ENCODE measurements at regions not wholly inside any gene's neighbourhood (a gene's known extent, or its start where the extent isn't known, plus 50 kb on each side); places are given as distances from the start of the nearest gene placed in this dataset.

GRCh38 chr6:87822011-87822410 lies 120.0 kb upstream of the AKIRIN2 start (continued):
- peak; percentile 38; the same call in 1 of the 2 replicates for TF ChIP-seq AHDC1 (CRISPR knock-in tag; IDR thresholded peaks at IDR 0.05; ENCODE audit: borderline replicate concordance)
- peak; percentile 92 for TF ChIP-seq HDAC2 (CRISPR knock-in tag; IDR thresholded peaks at IDR 0.05)
- peak; percentile 93 for TF ChIP-seq ISL2 (CRISPR knock-in tag; IDR thresholded peaks at IDR 0.05)
- peak; percentile 90 for TF ChIP-seq NR2F6 (IDR thresholded peaks at IDR 0.05)
- peak; percentile 84 for TF ChIP-seq NR2F6 (CRISPR knock-in tag; IDR thresholded peaks at IDR 0.05)
- peak; percentile 51; the same call in 1 of the 2 replicates for TF ChIP-seq DPF2 (CRISPR knock-in tag; IDR thresholded peaks at IDR 0.05; ENCODE audit: borderline replicate concordance, low read depth)
- TF ChIP-seq MBD4 (IDR thresholded peaks at IDR 0.05; ENCODE audit: borderline replicate concordance, low read length), result 0 out of 2 replicates have a peak, but pooled peaks have one; percentile 46
- TF ChIP-seq ZFX (CRISPR knock-in tag; IDR thresholded peaks at IDR 0.05; ENCODE audit: low read depth), result no peak
- peak; percentile 81 for TF ChIP-seq FOXA3 (CRISPR knock-in tag; IDR thresholded peaks at IDR 0.05)
- peak; percentile 53; the same call in 1 of the 2 replicates for TF ChIP-seq KDM6A (CRISPR knock-in tag; IDR thresholded peaks at IDR 0.05; ENCODE audit: low read depth)
- TF ChIP-seq EZH2 (conservative IDR thresholded peaks at IDR 0.05; ENCODE audit: low read depth, low read length), result no peak
- no peak for TF ChIP-seq ZNF550 (CRISPR knock-in tag; IDR thresholded peaks at IDR 0.05; ENCODE audit: borderline replicate concordance)
- TF ChIP-seq ZNF7 (CRISPR knock-in tag; IDR thresholded peaks at IDR 0.05), result no peak
- no peak for TF ChIP-seq NFE2L1 (CRISPR knock-in tag; IDR thresholded peaks at IDR 0.05; ENCODE audit: borderline replicate concordance)
- TF ChIP-seq ZMAT5 (CRISPR knock-in tag; IDR thresholded peaks at IDR 0.05; ENCODE audit: borderline replicate concordance, low read depth), result no peak
- TF ChIP-seq BCL6 (CRISPR knock-in tag; IDR thresholded peaks at IDR 0.05), result peak; percentile 97
- TF ChIP-seq ZNF496 (CRISPR knock-in tag; IDR thresholded peaks at IDR 0.05; ENCODE audit: insufficient replicate concordance), result no peak
- TF ChIP-seq SNRNP70 (IDR thresholded peaks at IDR 0.05; ENCODE audit: low read depth, low read length), result no peak
- peak; percentile 87 for TF ChIP-seq TBL1XR1 (IDR thresholded peaks at IDR 0.05; ENCODE audit: borderline replicate concordance, low read length, partially characterized antibody)
- TF ChIP-seq FOXP1 (IDR thresholded peaks at IDR 0.05), result no peak
- TF ChIP-seq FOXP1 (CRISPR knock-in tag; IDR thresholded peaks at IDR 0.05), result peak; percentile 89
- no peak for TF ChIP-seq ARID2 (CRISPR knock-in tag; IDR thresholded peaks at IDR 0.05; ENCODE audit: borderline replicate concordance)
- no peak for TF ChIP-seq ATF6 (CRISPR knock-in tag; conservative IDR thresholded peaks at IDR 0.05)
- peak; percentile 54; the same call in 1 of the 2 replicates for TF ChIP-seq PHF21A (CRISPR knock-in tag; IDR thresholded peaks at IDR 0.05)
- TF ChIP-seq GFI1 (CRISPR knock-in tag; IDR thresholded peaks at IDR 0.05; ENCODE audit: borderline replicate concordance), result peak; percentile 100
- TF ChIP-seq ZNF282 (IDR thresholded peaks at IDR 0.05; ENCODE audit: partially characterized antibody), result no peak
- peak; percentile 89 for TF ChIP-seq GATAD2A (CRISPR knock-in tag; IDR thresholded peaks at IDR 0.05)
